ENCODE measurements at regions not wholly inside any gene's neighbourhood (a gene's known extent, or its start where the extent isn't known, plus 50 kb on each side); places are given as distances from the start of the nearest gene placed in this dataset.
"Not testable (repeated sequence)": the region's sequence is repeated elsewhere in the genome, so short reads cannot be mapped to it uniquely, and the experiment has no call there.

GRCh38 chr5:118282480-118283038 is 705.8 kb downstream of the DTWD2 start:
- not testable (repeated sequence) for DNase-seq (ENCODE audit: low spot score)

DNA sequence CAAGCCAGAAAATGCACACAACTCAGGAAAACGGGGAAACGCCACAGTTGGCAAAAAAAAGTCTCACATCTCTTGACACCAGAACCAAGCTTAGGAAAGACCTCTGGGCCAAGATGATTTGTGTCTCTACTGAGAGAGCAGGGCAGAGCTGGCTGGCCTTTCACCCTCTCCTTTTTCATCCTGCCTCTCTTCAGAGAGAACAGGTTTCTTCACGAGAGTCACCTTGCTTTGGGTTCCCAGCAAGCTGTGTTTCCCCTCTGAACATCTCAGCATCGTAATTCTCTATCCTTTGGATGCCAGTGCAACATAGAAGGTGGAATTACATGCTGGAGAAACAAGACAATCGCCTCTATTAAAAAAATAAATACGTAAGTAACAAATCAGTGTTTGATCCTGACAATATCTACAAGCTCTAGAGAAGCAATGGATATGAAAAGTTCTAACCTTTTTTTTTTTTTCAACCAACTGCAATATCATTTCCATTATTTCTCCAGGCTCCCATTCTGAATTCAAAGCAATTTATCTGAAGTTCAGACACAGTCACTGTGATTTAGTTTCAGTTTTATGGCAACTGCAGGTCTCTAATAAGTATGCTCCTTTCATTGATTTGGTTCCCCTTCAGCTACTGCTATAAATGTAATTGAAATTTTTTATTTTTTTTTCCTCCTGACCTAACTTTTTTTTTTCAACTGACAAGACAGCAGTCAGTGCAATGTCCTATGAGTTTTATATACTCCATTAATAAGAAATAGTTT is 708.6 kb downstream of the DTWD2 start:
- no peak for DNase-seq (ENCODE audit: low spot score)

GRCh38 chr5:118270526-118270925 is 717.8 kb downstream of the DTWD2 start:
- no peak for DNase-seq (ENCODE audit: low spot score)

- no peak for DNase-seq (ENCODE audit: low spot score)
These were observed 730.1 kb downstream of the DTWD2 start for GRCh38 chr5:118258223-118258622.

GRCh38 chr5:118257066-118257465 is 731.3 kb downstream of the DTWD2 start:
- DNase-seq (ENCODE audit: low spot score): no peak

DNA sequence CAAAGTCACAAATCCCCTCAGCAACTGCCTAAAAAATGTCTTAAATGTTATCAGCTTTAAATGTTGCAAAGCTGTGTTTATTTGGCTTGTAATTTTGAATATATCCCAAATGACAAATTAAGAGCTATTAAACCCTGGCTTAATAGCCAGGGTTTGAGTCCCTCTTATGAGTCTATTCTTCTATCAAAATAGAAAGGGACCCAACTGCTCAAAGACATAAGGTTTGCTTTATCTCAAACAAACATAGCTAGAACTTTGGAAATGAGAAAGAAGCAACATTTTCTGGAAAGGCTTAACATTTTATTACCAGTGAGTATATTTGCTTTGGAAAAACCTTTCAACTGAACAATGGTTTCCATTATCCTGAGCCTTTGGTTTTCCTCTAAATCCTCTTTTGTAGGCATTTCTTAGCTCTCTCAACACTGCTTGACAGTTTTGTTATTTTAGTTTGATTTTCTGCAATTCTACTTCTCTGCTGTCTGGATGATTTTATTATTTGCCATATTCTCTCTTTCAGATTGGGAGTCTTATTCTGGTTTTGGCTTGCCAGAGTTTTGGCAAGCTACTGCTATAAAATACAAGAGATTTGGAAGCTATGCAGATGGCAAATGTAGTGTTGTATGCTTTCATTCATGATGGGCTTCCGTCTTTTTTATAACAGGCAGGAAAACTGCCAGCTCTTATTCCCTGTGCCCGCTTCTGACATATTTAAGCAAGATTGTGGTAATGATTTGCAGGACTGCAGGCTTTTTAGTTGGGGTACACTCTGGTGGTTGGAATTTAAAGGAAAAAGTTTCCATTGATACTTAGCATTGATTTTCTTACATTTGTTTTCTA is 734.9 kb downstream of the DTWD2 start:
- DNase-seq (ENCODE audit: low spot score): no peak

DNA sequence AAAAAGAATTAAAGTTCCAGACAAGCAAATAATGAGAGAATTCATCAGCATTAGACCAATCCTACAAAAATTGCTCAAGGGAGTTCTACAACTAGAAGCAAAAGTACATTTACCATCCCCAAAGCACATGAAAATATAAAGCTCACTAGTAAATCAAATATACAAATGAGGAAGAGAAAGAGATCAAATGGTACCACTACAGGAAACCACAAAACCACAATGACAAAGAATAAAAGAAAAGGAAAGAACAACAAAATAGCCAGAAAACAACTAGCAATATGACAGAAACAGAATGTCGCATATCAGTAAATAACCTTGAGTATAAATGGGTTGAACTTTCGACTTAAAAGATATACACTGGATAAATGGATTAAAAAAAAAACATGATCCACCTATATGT is 739.0 kb downstream of the DTWD2 start:
- no peak for DNase-seq (ENCODE audit: low spot score)

DNA sequence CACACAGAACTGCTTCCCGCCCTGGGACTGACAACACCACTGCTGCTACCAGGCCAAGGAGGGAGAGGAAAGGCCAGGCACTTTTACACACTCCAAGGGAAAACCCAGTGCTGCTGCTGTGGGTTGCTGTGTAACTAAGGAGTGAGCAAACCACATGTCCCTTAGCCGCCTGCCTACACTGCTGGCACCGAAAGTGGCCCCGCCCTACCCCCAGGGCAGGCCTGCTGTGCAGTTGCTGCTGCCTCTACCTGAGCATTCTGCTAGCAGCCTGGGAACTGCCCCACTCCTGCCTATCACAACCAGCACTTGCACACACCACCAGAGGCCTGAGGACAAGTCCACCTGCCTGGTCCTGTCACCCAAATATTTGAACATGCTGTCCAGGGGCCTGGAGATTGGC is 740.9 kb downstream of the DTWD2 start:
- no peak for DNase-seq (ENCODE audit: low spot score)

GRCh38 chr5:118243613-118244012 is 744.7 kb downstream of the DTWD2 start:
- DNase-seq (ENCODE audit: low spot score): no peak

DNA sequence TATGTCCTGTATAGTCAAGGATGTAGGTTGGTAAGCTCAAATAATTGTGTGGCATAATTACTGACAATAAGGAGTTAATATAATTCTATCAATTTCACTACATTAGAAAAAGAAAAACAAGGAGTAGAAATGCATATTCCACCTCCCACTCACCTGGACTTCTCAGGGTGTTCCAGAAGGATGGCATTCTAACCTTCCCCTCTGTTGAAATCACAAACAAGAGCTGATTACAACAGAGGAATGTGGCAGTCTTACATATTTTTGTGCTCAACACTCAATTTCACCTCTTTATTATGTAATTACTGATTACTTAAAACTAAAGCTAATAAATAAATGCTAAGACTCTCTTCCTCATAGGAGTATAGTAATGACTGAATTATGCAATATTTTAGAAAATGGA is 745.3 kb downstream of the DTWD2 start:
- no peak for DNase-seq (ENCODE audit: low spot score)

DNA sequence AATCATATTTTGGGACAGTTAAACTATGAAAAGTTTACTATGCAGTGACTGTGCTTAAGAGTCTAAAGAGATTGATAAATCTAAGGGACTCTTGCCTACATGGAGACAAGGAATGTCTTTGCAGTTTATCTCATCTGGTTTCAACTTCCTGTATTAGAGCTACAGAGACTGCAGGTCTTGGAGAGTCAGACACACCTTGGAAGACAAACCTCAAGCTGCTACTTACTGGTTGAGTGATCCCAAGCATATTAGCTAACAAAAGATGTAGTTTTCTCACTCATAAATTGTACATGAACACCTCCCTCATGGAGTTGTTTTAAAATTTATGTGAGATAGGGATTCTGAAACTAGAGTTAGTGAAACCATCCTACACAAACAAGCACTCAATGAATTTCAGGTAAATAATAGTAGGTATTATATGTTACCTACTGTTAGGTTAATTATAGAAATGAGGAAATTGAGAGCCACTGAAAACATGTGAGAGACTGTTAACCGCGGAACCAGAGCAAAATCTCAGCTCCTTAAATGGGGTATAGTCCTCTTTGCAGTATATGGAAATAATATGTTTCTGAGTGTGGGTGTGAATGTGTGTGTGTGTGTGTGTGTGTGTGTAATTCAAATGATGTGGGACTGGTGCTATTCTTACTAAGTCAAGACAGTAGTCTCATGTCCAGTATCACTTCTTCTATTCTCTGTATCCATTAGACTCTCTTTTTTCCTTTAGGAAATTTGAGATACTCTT is 752.1 kb downstream of the DTWD2 start:
- no peak for DNase-seq (ENCODE audit: low spot score)

DNA sequence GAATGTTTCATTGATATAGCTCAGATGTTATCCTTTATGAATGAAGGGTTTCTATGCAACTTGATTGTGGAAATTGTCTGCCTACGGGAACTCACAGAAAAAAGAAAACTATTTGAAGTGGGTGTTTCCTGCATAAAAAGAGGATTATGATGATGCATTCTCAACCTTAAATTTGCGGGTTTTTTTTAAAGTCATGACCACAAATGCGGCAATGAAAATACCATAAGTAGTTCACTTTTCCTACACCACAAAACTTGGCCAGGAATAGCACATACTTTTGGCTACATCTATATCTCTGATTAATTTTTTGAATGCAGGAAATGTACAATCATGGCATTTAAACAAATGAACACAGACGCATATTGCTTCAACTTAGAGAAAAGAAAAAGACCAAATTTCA is 754.7 kb downstream of the DTWD2 start:
- DNase-seq (ENCODE audit: low spot score): no peak

DNA sequence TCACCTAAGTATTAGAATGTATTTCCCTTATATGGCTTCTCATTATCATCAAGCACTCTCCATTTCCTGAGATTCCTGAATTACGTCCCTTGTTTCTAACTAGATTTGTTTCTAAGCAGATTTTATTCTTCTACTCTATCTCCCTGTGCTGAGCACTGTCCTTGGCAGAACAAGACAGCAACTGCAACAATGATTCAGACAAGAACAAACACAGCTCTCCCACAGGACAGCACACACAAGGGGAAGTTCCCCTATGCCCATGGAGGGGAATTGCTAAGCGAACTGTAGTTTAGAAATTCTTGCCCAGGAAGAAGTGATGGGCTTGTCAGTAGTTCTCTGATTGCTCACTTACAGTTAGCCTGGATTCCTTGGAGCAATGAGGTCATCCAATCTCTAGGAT is 759.9 kb downstream of the DTWD2 start:
- no peak for DNase-seq (ENCODE audit: low spot score)

- DNase-seq (ENCODE audit: low spot score): no peak
These were observed 763.8 kb downstream of the DTWD2 start for GRCh38 chr5:118224546-118224945.

DNA sequence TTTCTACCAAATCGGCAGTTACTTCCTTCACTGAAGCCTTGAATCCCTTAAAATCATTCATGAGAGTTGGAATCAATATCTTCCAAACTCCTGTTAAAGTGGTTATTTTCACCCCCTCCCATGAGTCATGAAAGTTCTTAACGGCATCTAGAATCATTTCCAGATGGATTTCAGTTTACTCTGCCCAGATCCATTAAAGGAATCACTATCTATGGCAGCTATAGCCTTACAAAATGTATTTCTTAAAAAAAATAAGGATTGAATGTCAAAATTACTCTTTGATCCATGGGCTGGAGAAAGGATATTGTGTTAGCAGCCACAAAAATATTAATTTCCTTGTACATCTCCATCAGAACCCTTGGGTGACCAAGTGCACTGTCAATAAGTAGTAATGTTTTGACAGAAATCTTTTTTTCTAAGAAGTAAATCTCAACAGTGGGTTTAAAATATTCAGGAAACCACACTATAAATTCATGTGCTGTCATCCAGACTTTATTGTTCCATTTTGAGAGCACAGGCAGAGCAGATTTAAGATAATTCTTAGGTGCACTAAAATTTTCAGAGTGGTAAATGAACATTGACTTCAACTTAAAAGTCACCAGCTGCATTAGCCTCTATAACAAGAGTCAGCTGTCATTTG is 767.7 kb downstream of the DTWD2 start:
- DNase-seq (ENCODE audit: low spot score): no peak

GRCh38 chr5:118211606-118212005 is 776.7 kb downstream of the DTWD2 start:
- no peak for DNase-seq (ENCODE audit: low spot score)

DNA sequence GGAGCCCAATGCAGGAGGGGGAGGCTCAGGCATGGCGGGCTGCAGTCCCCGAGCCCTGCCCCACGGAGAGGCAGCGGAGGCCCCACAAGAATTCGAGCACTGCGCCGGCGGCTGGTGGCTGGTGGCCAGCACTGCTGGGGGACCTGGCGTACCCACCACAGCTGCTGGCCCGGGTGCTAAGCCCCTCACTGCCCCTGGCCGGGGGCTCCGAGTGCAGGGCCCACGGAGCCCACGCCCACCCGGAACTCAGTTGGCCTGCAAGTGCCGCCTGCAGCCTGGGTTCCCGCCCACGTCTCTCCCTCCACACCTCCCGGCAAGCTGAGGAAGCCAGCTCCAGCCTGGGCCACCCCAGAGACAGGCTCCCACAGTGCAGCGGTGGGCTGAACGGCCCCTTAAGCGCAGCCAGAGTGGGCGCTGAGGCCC is 780.3 kb downstream of the DTWD2 start:
- DNase-seq (ENCODE audit: low spot score): no peak

- no peak for DNase-seq (ENCODE audit: low spot score)
These were observed 788.5 kb downstream of the DTWD2 start for GRCh38 chr5:118199801-118200200.

DNA sequence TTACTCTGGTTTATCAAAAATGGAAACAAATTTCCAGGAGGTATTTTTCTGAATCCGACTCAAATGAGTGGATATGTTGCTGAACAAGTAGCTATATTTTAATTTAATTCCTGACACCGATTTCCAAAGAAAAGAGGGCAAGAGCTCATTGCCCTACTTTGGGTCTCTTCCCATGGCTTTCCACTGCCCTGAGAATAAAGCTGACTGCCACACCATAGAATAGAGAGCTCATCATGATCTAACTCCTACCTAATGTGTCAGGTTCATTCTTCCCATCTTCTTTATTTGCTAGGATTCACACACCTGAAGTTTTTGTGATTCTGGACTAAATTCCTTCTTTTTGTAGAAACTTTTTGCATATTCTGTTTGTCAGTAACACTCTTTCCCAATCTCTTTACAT is 792.1 kb downstream of the DTWD2 start:
- DNase-seq (ENCODE audit: low spot score): no peak

DNA sequence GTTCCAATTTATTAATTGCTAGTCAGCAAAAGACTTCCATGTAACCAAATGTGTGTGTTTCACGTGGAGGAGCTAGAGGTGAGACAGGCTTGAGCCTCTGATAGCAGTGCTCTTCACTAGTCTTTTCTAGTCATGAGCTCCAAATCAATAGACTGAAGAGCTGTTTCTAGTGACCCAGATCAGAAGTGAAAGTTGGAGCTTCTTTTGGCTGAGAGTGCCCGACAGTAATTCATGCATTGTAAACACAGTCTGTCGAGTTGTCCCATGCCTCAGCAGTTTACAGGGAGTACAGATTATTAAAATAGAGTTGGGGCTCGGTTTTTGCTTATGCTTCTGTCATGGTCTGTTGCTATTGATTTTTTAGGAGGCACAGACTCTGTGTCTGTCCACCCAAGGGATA is 793.1 kb downstream of the DTWD2 start:
- no peak for DNase-seq (ENCODE audit: low spot score)

DNA sequence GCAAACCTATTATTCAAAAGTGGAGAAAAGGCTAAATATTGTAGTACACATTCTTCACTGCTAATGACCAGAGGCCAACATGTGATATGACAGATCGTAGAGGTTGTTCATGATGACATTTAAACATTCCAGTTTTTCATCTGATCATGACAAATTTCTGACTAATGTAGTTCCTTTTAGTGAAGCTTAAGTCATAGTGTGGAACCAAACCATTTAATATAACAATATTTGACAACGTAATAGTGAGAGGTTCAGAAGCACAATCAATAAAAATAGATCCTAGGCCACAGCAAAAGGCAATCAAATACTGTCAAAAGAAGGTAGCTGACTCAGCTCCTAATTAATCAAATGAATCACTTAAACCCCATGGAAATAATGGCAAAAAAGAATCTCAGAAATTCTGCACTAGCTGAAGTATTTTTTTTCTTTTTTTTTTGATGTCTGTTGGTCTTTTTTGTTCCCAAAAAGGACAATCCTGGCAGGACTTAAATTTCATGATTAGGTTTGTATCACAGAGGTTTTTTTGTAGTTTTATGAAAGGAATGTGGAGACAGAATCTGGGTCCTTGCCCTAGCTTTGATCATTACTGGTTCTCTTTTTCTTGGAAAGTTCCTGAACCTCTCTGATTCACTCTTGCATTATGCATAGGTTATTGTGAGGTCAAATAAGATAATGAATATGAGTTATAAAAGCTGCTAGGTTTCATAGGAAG is 795.0 kb downstream of the DTWD2 start:
- no peak for DNase-seq (ENCODE audit: low spot score)

All from RKO (cell line).